ENCODE measurements at regions not wholly inside any gene's neighbourhood (a gene's known extent, or its start where the extent isn't known, plus 50 kb on each side); places are given as distances from the start of the nearest gene placed in this dataset.

DNA sequence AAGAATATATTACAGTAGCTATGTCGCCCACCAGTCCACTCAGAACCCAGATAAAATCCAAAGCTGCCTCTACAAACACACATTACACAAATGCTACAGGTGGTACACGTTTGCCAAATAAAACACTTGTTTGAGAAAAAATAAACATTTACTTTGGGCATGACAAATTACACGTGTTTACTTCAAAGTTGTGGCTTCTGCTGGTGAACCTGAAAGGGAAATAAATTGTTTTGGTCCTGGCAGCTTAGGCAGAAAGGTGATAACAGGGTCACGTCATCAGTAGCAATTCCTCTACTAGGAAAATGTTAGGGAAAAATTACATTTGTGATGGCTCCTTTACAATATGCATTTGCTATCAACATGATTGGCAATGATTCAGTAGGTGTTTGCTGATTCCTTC lies 497.3 kb upstream of the WWC1 start:
- Histone ChIP-seq H3K27me3 (no peaks in the 10 kb centered on the region), H4K20me1 (peaks cover 25% of the 10 kb centered on the region; the same call in 1 of the 2 replicates), H3K4me2 (no peak overlapping the region), H3K4me3 (no peak overlapping the region), H3K9ac (no peak overlapping the region), H3K27ac (no peak overlapping the region), H3K9me3 (no peaks in the 10 kb centered on the region), H3K36me3 (peaks cover 62% of the 10 kb centered on the region), H3K4me1 (no peaks in the 10 kb centered on the region)
- no peak for TF ChIP-seq Cebpa-rat (IDR thresholded peaks at IDR 0.05)

- no peak overlapping the region for H3K4me2 ChIP-seq
- no peaks in the 10 kb centered on the region for H3K27me3 ChIP-seq
- no peaks in the 10 kb centered on the region for H3K4me1 ChIP-seq
- H3K36me3 ChIP-seq = peaks cover 63% of the 10 kb centered on the region
- no peak overlapping the region for H3K4me3 ChIP-seq
- H3K9me3 ChIP-seq = no peaks in the 10 kb centered on the region
- H3K9ac ChIP-seq = no peak overlapping the region
- no peak overlapping the region for H3K27ac ChIP-seq
- TF ChIP-seq Cebpa-rat (IDR thresholded peaks at IDR 0.05) = no peak
- peaks cover 31% of the 10 kb centered on the region; the same call in 1 of the 2 replicates for H4K20me1 ChIP-seq
Observed at GRCh38 chr5:167796672-167797071, 494.8 kb upstream of the WWC1 start.

GRCh38 chr5:167797933-167798332 lies 493.5 kb upstream of the WWC1 start:
- no peak overlapping the region for H3K27ac ChIP-seq

GRCh38 chr5:167798448-167798847 lies 493.0 kb upstream of the WWC1 start:
- no peaks in the 10 kb centered on the region for H3K9me3 ChIP-seq
- TF ChIP-seq Cebpa-rat (IDR thresholded peaks at IDR 0.05) = no peak
- peaks cover 31% of the 10 kb centered on the region; the same call in 1 of the 2 replicates for H4K20me1 ChIP-seq
- peaks cover 54% of the 10 kb centered on the region for H3K36me3 ChIP-seq
- H3K4me1 ChIP-seq = no peaks in the 10 kb centered on the region
- H3K27me3 ChIP-seq = no peaks in the 10 kb centered on the region
- no peak overlapping the region for H3K27ac ChIP-seq
- H3K4me3 ChIP-seq = no peak overlapping the region
- no peak overlapping the region for H3K9ac ChIP-seq
- H3K4me2 ChIP-seq = no peak overlapping the region

More at GRCh38 chr5:167797933-167798332, 493.5 kb upstream of the WWC1 start:
- H4K20me1 ChIP-seq = peaks cover 31% of the 10 kb centered on the region; the same call in 1 of the 2 replicates
- no peaks in the 10 kb centered on the region for H3K9me3 ChIP-seq
- H3K4me2 ChIP-seq = no peak overlapping the region
- H3K9ac ChIP-seq = no peak overlapping the region
- H3K36me3 ChIP-seq = peaks cover 56% of the 10 kb centered on the region
- H3K27me3 ChIP-seq = no peaks in the 10 kb centered on the region
- no peak overlapping the region for H3K4me3 ChIP-seq
- no peaks in the 10 kb centered on the region for H3K4me1 ChIP-seq
- no peak for TF ChIP-seq Cebpa-rat (IDR thresholded peaks at IDR 0.05)

- H3K27me3 ChIP-seq = no peaks in the 10 kb centered on the region
- no peaks in the 10 kb centered on the region for H3K9me3 ChIP-seq
- peaks cover 56% of the 10 kb centered on the region for H3K36me3 ChIP-seq
- H3K27ac ChIP-seq = no peak overlapping the region
- no peak overlapping the region for H3K4me3 ChIP-seq
- no peaks in the 10 kb centered on the region for H3K4me1 ChIP-seq
- TF ChIP-seq Cebpa-rat (IDR thresholded peaks at IDR 0.05) = no peak
- peaks cover 39% of the 10 kb centered on the region; the same call in 1 of the 2 replicates for H4K20me1 ChIP-seq
- no peak overlapping the region for H3K9ac ChIP-seq
- H3K4me2 ChIP-seq = no peak overlapping the region
Observed at GRCh38 chr5:167800427-167800826, 491.0 kb upstream of the WWC1 start.

DNA sequence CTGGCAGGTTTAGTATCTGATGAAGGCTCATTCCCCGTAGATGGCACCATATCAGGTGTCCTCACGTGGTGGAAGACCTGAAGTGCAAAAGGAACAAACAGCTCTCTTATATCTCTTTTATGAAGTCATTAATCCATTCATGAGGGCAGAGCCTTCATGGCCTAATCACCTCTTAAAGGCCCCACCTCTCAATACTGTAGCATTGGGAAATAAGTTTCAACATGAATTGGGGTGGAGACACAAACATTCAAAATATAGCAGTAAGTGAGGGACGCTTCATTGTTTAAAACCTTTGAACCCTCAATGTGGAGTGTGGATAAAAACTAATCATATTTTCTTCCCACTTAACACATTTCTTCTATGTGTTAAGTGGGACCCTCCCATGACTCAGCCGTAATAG lies 489.4 kb upstream of the WWC1 start:
- H3K9me3 ChIP-seq = no peaks in the 10 kb centered on the region
- H3K27ac ChIP-seq = no peak overlapping the region
- H3K36me3 ChIP-seq = peaks cover 58% of the 10 kb centered on the region
- TF ChIP-seq Cebpa-rat (IDR thresholded peaks at IDR 0.05) = no peak
- no peak overlapping the region for H3K4me2 ChIP-seq
- H3K9ac ChIP-seq = no peak overlapping the region
- no peak overlapping the region for H3K4me3 ChIP-seq
- H3K4me1 ChIP-seq = no peaks in the 10 kb centered on the region
- peaks cover 35% of the 10 kb centered on the region; the same call in 1 of the 2 replicates for H4K20me1 ChIP-seq
- H3K27me3 ChIP-seq = no peaks in the 10 kb centered on the region

DNA sequence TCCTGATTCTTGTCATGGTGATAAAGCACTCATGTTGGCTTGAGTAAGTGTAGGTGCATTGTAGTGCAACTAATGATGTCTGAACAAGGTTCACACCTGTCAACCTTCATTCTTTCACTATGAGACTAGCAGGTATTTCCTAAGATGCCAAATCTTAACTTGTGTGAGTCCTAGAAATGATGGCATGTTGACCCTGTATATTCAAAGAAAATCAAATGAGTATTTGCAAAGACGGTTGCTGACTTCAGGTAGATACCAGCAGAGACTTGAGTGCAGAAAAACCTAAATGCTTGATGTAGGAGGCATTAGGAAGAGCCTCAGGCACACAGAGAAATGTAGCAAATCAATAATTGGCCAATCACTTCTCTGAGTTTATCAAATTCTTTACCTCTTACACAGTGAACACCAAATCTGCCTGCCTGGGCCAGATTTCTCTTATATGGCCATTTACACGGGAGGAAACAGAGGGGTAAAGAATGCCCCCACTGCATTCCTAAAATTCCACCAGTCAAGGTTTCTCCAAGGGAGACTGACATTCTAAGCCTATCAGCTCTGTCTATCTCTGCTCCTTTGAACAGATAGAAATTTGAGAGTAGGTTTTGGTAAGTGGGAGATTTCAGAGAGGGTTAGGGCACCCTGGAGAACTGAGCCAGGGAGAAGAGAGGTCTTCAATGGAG lies 488.6 kb upstream of the WWC1 start:
- Histone ChIP-seq H4K20me1 (peaks cover 28% of the 10 kb centered on the region; the same call in 1 of the 2 replicates), H3K27ac (no peak overlapping the region), H3K9ac (no peak overlapping the region), H3K36me3 (peaks cover 50% of the 10 kb centered on the region), H3K4me3 (no peak overlapping the region), H3K4me2 (no peak overlapping the region), H3K9me3 (no peaks in the 10 kb centered on the region), H3K4me1 (no peaks in the 10 kb centered on the region), H3K27me3 (no peaks in the 10 kb centered on the region)
- TF ChIP-seq Cebpa-rat (IDR thresholded peaks at IDR 0.05) = no peak

GRCh38 chr5:167804512-167805220 lies 486.8 kb upstream of the WWC1 start:
- TF ChIP-seq Cebpa-rat (IDR thresholded peaks at IDR 0.05) = no peak
- no peaks in the 10 kb centered on the region for H3K4me1 ChIP-seq

DNA sequence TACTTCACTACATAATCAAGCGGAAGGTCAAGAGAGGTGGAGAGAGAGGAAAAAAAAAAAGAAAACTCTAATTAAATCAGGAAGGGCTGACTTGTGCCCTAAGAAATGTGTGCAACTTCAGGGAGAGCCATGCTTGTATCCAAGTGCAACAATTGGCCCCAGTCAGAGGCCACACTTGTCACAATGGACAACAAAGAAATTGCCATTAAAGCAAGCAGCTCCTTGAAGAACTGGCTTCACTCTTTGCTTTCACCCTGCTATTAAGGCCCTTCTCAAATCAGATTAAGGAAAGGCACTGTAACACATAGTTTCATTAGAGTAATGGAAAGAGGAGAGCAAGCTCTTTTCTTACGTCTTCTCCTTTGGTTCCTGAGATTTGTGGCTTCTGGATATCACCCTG lies 480.9 kb upstream of the WWC1 start:
- H3K27ac ChIP-seq = no peak overlapping the region
- H3K4me2 ChIP-seq = no peak overlapping the region
- no peaks in the 10 kb centered on the region for H3K9me3 ChIP-seq
- peaks cover 9% of the 10 kb centered on the region for H3K4me1 ChIP-seq
- H3K36me3 ChIP-seq = peaks cover 37% of the 10 kb centered on the region
- no peak overlapping the region for H3K9ac ChIP-seq
- H4K20me1 ChIP-seq = peaks cover 22% of the 10 kb centered on the region; the same call in 1 of the 2 replicates
- no peak for TF ChIP-seq Cebpa-rat (IDR thresholded peaks at IDR 0.05)
- no peak overlapping the region for H3K4me3 ChIP-seq
- H3K27me3 ChIP-seq = no peaks in the 10 kb centered on the region

More at GRCh38 chr5:167804512-167805220, 486.8 kb upstream of the WWC1 start:
- Histone ChIP-seq H3K9ac (no peak overlapping the region), H3K4me3 (no peak overlapping the region), H3K36me3 (peaks cover 40% of the 10 kb centered on the region), H4K20me1 (peaks cover 27% of the 10 kb centered on the region; the same call in 1 of the 2 replicates), H3K27me3 (no peaks in the 10 kb centered on the region), H3K4me2 (no peak overlapping the region), H3K9me3 (no peaks in the 10 kb centered on the region), H3K27ac (no peak overlapping the region)

DNA sequence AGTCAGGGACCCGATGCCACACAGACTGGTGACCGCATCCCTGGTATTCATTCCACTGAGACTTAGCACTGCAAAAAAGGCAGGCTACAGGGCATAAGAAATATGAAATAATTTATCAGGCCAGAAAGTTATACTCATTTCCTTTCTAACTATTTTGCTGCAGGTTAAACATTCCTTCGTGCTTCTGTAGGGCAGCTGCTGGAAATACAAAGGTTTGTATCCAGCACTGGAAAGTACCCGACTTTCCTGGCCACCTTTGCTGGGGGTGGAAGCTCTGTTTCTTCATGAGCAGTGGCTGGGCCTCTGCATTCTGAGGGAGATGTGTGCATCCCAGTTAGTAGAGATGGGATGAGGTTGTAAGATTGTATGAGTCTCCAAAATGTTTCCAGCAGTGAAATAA lies 478.6 kb upstream of the WWC1 start:
- Histone ChIP-seq H3K27me3 (no peaks in the 10 kb centered on the region), H3K9ac (no peak overlapping the region), H3K9me3 (no peaks in the 10 kb centered on the region), H3K4me2 (no peak overlapping the region), H3K4me3 (no peak overlapping the region), H4K20me1 (peaks cover 20% of the 10 kb centered on the region; the same call in 1 of the 2 replicates), H3K4me1 (peaks cover 22% of the 10 kb centered on the region), H3K36me3 (peaks cover 30% of the 10 kb centered on the region), H3K27ac (no peak overlapping the region)
- no peak for TF ChIP-seq Cebpa-rat (IDR thresholded peaks at IDR 0.05)
